ENCODE measurements at regions not wholly inside any gene's neighbourhood (a gene's known extent, or its start where the extent isn't known, plus 50 kb on each side); places are given as distances from the start of the nearest gene placed in this dataset.

DNA sequence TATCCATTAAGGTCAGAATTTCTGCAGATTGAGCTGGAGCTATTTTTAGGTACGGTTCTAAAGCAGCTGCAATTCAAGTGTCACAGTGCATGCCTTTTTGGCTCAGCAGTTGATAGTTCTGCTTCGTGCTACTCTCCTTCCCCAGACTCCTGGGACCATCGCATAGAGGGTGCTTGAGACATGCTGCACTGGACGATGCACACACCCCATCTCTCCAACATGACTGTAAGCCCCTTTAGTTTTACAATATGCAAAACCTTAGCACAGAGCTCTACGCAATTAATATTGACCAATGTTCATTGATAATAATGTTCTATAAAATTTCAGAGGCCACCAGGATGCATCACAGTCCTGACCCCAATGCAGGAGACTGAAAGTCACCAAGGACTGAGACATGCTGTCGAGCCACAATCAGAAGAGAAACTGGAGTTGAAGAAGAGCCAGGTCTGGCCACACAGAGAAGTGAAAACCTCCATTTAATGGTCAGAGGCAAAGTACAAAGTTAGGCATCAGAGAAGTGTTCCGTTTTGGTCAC lies 120.9 kb upstream of the ZC3H12C start:
- TF ChIP-seq, protein P1, sequence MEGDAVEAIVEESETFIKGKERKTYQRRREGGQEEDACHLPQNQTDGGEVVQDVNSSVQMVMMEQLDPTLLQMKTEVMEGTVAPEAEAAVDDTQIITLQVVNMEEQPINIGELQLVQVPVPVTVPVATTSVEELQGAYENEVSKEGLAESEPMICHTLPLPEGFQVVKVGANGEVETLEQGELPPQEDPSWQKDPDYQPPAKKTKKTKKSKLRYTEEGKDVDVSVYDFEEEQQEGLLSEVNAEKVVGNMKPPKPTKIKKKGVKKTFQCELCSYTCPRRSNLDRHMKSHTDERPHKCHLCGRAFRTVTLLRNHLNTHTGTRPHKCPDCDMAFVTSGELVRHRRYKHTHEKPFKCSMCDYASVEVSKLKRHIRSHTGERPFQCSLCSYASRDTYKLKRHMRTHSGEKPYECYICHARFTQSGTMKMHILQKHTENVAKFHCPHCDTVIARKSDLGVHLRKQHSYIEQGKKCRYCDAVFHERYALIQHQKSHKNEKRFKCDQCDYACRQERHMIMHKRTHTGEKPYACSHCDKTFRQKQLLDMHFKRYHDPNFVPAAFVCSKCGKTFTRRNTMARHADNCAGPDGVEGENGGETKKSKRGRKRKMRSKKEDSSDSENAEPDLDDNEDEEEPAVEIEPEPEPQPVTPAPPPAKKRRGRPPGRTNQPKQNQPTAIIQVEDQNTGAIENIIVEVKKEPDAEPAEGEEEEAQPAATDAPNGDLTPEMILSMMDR (IDR thresholded peaks at IDR 0.05) = no peak
- no peak for TF ChIP-seq POLR2A (IDR thresholded peaks at IDR 0.05)
